GM21717 (cell line): ENCODE measurements at regions not wholly inside any gene's neighbourhood (a gene's known extent, or its start where the extent isn't known, plus 50 kb on each side); places are given as distances from the start of the nearest gene placed in this dataset.

Experiments
- ATAC-seq: cut with Tn5 transposase; IDR thresholded peaks from one replicate; pipeline ENCODE4 v1.9.1; 2021; ENCODE audit warnings: mild to moderate bottlenecking, moderate library complexity; ENCODE audit not compliant: unreplicated experiment

DNA sequence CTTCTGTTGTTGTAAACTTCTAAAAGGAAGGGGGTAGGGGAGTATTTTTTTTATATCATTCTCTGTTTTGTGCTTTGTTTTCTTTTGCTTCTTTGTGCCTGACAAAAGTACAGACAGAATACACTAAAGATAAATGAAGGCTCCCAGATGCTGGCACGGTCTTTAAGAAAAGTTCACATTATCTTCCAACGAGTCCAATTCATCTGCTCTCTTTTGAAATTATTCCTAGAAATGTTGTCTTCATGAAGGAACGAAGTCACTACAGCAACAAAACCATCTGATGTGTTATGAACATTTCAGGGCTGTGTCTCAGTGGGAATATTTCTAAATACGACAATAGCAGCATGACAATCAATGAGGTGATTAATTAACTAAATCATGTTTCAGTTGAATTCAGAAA lies 813.8 kb upstream of the HTR2C start:
- ATAC-seq = no peak

DNA sequence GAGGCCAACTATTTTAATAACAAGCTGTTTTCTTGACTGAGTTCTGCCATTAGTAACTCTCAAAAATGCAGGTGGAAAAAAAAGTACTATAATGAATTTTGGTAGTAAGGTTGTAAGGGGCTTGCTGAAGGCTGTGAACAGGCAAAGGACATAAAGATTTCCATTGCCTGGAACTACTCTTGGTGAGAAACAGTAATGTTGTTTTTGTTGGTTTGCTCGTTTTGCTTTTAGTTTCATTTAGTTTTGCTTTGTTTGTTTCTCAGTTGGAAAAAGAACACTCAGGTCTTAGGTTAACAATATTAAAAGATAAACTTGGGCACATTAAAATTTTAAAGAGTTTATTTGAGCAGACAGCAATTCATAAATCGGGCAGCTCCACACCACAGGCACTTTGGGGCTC lies 824.5 kb upstream of the HTR2C start:
- ATAC-seq = no peak

DNA sequence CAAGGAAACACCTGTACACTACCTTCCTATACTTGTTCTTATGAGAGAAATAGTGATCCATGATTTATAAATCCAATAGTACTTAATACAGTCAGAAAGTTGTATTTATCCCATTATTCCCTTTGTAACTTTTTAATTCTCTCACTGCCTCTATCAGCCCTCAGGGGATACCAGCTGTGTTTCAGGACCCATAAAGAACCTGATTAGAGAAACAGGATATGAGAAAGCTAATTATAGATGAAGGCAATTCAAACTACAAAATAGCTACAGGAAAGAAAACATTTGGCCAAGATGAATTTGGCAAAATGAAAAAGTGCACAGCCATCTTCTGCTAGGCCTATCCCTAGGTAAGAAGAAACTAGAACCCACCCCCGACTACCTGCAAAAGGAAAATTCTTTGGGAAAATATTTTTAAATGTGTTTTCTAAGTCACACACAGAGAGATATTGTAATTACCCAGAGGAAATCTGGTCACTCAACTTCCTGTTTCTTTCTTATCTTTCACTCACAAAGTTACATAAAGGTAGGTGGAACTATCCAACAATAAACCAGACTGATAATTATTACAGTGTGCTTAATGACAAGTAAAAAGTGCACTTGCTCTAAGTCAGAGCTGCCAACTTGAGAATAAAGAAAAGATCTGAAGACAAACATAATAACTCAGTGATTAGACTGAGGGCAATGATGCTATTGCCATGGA lies 836.5 kb upstream of the HTR2C start:
- peak; percentile 60 for ATAC-seq

DNA sequence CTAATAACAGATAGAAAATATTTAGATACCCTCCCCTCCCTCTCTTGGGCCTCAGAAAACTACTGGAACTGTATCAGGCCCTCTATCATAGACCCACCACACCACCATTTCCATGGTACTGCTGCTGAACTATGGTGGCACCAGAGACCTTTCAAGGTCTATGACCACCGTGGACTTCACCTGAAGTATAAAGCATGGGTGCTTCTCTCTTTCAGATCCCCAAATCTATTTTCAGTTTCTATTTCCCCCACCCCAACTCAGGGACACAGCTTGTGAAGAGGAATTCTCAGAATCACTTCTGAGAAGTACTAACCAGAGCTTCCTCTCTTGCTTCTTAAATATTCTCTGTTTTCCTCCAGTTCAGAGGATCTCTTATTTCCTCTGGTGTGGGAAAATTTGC lies 840.8 kb upstream of the HTR2C start:
- ATAC-seq = peak; percentile 68

DNA sequence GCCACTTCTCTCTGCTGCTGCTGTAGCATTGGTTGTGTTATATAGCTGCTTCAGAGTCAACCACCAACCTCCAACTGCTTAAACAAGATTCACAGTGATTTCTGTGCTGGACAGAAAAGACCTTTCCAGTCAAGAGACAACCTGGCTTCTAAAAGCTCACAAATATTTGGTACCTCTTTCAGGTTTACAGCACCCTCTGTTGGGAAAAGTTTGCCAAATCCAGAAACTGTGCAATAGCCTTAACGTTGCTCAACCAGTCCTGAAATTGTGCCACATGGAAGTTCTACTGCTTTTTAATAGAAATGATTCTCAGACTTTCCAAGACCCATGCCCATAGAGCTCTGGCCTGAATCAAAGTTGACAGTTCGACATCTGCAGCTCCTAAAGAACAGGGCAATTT lies 842.1 kb upstream of the HTR2C start:
- ATAC-seq = no peak

DNA sequence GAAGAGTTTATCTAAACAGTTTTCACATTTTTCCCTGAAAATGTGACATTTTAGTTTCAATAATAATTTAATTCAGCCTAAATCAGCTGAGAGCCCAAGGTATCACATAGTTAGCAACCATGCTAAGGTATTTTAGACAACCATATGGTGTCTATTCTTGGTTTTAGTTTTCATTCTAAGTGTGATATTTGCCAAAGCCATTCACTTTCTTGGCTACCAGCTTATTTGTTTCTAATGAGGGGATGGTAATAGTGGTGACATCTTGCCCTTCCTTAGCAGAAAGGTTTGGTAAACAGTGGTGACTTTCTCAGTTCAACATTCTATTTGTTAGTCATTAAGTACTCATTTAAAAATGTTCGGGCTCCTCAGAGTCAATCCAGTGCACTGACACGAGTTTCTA lies 854.9 kb upstream of the HTR2C start:
- peak; percentile 44 for ATAC-seq

DNA sequence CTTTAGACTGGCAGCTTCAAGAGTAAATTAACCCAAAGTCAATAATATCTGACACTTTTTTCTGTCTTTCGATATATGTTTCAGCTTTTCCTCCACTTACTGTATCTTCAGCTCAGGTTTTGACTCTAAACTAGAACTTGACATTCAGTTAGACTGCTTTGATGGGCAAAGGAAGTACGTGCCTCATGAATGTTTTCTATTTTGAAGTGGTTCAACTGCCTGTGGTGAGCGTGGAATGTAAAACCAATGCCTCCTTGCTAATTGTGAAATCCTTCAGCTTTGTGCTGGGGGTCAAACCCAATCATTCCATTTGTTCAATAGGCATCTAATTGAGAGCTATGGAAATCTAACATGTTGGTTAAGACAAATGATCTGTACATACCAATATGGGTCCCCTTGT lies 857.0 kb upstream of the HTR2C start:
- no peak for ATAC-seq

DNA sequence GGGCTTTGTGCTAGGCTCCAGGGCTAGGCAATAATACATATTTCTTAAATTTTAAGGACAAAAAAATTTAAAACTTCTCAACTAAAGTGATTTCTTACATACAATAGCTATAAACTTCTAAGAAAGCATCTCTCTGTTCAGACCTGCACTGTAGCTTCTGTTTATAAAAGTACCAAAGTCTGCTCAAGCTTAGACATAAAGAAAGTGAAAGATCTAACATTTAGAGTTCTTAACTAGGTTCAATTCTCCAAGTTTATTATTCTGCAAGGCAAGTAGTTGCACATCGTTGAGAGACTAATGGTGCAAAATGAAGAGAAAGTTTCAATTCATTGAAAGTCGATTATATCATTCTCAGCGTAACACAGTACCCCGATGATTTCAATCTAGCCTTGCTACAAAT lies 857.4 kb upstream of the HTR2C start:
- ATAC-seq = no peak

DNA sequence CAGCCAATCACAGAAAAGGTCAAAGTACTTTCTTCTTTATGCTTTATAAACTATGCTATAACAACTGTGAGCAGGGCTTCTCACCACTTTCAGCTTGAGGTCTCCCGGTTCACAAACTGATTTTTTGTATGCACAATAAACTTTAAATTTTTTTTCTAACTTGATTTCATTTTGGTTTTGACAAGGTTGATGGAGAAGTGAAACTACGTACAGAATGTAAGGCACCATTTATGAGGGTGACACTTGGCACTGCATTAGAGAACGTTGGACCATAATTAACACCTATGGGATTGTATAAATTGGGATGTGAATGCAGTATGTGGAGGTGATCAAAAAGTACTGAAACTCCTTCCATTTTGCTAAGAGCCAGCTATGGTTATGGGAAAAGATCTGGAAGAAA lies 857.9 kb upstream of the HTR2C start:
- ATAC-seq = no peak

DNA sequence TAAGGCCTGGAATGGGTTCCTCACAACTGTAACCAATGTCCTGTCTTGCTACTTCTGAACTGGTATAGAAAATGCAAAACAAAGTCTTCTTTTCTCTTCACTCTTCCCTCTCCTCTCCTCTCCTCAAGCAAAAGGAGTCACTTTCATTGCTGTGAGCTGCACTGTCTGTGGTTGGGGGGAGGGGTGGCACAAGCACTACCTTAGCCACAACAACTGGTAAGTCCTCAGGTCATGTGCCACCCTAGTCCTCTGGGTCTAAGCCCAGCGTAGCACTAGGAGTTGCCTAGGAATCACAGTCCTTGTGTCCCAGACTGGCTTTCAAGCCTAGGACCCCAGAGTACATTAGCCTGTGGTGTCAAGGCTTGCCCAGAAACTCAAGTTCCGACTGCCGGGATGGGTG lies 859.3 kb upstream of the AMOT start:
- ATAC-seq = no peak

DNA sequence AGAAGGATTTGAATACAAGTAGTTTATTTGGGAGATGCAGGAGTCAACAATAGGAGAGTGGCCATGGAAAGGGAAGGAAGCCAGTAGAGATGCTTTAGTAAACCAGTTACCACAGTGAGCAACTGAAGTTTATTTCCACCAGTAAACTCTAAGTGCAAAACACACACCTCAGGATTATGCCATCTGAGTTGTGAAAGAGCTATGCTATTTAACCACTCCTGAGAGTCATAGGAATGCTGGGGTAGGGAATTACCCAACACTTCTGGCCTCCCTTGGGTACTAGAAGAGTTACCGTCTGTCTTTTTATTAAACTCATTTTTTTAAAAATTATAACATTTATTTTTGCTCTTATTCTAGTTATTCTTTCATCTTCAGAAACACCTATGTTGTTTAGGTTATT lies 834.6 kb upstream of the AMOT start:
- ATAC-seq = no peak

DNA sequence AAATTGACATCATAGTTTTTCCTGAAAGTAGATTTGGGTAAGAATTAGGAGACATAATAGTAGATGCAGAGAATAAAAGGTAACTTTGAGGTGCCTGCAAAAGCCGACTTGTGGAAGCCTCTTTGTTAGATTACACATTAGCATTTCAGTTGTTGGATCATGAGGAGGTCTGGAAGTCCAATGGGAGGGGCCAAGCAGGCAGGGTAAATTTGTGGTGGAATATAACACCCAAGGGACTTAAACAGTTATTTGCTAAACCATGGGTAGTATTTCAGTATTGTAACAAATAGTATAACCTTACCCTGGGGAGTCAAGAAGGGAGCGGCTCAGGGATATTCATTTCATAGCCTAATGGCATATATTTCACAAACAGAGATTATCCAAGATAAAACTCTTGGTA lies 810.7 kb upstream of the AMOT start:
- ATAC-seq = no peak

DNA sequence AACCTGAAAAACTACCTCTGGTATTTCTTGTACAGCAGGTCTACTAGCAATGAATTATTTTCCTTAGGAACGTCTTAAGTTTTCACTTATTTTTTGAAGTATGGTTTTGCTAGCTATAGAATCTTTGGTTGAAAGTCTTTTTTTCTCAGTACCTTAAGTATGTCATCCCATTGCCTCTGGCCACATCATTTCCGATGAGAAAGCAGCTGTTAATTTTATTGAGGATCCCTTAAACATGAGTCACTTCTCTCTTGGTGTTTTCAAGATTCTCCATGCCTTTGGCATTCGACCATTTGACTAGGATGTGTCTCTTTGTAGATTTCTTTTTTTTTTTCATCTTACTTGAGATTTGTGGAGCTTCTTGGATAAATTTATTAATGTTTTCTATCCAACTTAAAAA lies 803.8 kb upstream of the AMOT start:
- ATAC-seq = no peak

DNA sequence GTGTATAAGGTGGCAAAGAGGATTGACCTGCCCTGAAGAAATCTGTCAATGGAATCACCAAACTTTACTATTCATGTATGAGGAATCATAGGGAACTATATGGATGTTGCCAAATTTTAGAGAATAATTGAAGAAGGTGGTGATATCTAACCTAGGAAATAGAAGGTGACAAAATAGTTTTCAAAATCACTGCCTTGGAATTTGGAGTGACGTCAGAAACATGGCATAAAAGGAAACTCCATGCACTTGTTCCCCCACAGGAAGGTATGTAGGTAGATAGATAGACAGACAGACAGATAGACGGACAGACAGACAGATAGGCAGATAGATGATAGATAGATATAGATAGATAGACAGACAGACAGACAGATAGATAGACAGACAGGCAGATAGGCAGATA lies 793.9 kb upstream of the AMOT start:
- ATAC-seq = no peak

DNA sequence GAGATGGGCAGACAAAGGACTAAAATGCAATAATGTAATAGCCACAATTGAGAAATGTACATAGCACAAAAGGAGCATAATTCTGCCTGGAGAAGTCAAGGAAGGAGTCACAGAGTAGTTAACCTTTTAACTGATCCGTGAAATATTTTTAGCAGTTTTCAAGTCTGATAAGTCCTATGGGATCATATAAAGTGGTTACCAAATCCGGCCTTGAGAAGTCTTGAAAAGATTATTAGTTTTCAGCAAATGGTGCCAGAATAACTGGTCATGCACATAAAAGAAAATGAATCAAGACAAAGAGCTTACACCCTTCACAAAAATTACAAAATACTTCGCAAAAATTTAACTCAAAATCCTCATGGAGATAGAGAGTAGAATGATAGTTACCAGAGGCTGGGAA lies 788.7 kb upstream of the AMOT start:
- ATAC-seq = no peak

DNA sequence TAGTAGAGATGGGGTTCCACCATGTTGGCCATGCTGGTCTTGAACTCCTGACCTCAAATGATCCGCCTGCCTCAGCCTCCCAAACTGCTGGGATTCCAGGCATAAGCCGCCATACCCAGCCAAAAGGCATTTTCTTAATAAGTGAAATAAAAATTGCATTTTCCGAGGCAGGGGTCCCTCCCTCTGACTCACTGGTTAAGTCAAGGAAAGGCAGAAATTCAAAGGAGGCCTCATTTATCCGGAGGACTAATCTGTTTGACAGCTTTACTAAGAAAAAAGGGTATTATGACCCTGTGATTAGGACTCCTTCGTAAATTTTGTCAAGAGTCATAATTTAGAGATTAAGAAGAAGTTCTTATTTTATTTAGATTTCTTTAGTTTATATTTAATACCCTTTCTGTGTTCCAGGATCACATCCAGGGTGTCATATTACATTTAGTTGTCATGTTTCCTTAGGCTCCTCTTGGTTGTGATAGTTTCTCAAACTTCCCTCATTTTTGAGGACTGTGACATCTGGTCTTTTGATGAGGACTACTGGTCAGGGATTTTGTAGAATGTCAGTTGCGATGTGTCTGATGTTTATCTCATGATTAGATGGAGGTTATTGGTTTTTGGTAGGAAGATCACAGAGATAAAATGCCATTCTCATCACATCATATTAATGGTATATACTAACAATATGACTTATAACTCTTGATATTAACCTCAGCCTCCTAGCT lies 753.7 kb upstream of the AMOT start:
- ATAC-seq = no peak

DNA sequence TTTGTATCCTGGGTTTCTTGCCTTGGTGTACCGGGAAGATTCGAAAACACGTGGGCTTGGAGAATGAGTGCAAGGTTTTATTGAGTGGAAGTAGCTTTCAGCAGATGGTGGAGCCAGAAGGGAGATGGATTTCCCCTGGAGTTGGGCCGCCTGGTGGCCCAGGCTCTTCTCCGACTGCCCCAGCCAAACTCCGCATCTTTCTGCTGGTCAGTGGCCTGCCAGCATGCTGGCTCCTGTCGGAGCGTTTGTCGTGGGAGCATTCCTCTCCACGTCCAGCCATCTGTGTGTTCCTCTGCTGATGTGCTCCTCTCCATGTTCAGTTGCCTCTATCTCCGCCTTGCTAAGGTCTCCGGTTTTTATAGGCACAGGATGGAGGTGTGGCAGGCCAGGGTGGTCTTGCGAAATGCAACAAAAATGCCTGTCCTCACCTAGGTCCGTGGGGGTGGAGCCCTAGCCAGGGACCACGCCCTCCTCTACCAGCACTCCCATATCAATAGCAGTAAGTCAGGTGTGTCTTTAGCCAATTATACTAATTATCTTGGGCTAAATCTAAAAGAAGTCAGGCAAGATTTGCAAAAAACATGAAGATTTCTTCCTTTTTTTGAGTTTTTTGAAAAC lies 745.8 kb upstream of the AMOT start:
- ATAC-seq = no peak

DNA sequence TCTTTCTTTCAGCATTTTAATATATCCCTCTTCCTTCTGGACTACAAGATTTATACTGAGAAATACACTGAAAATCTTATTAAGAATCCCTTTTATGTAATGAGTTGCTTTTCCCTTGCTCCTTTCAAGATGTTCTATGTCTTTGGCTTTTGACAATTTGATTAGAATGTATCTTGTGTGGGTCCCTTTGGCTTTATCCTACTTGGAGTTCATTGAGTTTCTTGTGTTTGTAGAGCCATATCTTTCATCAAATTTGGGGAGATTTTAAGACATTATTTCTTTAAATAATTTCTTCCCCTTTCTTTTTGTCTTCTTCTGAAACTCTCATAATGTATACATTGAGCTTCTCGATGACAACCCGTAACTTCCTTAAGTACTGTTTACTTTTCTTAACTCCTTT lies 739.9 kb upstream of the AMOT start:
- ATAC-seq = no peak

DNA sequence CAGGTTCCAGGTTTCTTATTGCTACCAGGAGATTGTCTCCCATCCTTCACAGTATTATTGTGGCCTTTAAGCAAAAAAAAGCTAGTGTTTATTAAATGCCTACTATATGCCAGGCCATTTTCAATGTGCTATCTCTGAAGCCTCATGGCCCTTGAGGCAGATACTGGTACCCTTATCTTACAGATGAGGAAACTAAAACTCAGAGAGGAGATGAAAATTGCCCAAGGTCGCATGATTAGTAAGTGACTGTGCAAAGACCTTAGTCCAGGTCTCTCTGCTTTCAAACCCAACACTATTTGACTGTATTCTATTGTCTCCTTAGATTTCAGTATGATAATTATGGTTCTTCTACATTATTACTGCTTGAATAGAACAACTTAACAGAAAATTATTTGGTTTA lies 717.9 kb upstream of the AMOT start:
- ATAC-seq = no peak

DNA sequence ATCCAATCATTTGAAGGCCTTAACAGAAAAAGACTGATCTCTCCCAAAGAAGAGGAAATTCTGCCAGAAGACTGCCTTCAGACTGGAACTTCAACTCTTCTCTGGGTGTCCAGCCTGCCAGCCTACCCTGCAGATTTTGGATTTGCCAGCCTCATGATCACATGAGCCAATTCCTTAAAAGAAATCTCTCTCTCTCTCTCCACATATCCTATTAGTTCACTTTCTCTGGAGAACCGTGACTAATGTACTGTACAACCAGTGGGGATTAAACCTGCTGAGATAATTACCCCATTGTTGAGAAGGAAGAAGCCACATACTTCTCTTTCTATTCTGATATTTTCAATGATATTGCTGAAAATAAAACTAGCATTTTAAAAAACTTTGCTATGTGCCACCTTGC lies 711.3 kb upstream of the AMOT start:
- ATAC-seq = no peak

DNA sequence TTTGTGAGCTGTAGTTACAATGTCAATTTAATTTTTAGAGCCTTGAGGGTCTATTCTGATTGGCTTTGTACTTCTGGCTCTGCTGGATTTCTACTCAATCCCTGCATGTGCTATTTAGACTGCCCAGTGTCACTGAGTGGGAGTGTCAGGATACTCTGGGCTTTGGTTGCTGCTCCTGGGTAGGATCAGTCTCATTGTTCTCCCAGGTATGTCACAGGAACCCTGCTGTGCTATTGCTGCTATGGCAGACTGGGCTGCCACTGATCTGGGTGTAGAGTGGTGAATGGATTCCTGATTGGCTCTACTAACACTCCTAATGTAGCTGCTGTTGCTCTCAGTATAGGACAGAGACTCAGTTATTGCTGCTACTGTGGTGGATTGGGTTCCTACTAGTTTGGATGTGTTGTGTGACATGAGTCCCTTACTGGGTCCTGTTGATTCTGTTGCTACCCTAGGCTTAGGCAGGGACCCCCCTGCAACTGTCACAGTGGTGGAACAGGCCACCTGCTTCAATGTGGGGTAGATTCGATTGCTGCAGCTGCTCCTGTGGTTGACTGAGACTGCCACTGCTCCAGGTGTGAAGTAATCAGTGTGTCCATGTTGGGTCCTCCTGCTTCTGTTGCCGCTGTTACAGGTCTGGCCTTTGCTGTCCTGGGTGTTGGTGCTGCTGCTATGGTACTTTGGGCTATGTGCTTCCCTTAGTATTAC lies 707.8 kb upstream of the AMOT start:
- ATAC-seq = no peak

DNA sequence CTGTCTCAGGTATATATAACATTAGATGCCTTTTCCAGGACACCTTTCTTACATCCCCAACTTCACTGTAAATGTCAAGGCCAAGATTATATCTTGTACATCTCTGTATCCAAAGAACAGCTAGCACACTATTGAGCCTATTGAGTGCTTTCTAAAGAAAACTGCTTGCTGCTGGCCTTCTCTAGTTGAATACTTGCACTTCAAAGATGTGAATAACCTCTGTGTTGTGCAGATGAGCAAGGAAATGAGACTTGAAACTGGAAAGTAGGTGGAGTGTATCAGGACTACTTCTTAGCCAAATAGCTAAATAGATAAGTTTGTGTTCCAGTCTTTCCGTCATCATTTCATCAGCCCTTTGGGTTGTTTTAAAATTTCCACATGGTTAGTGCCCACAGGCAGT lies 704.4 kb upstream of the AMOT start:
- ATAC-seq = no peak
